ENCODE measurements at regions not wholly inside any gene's neighbourhood (a gene's known extent, or its start where the extent isn't known, plus 50 kb on each side); places are given as distances from the start of the nearest gene placed in this dataset.

GRCh38 chr4:18512718-18513117 is 491.2 kb upstream of the LCORL start:
- H3K27ac Mint-ChIP-seq: no peak overlapping the region

GRCh38 chr4:18511727-18512126 is 490.2 kb upstream of the LCORL start:
- Mint-ChIP-seq H3K27ac (no peak overlapping the region), H3K36me3 (ENCODE audit: low read depth) (no peaks in the 10 kb centered on the region), H3K27me3 (no peaks in the 10 kb centered on the region), H3K4me3 (no peak overlapping the region), H3K4me1 (ENCODE audit: low read depth) (no peaks in the 10 kb centered on the region), H3K9me3 (peaks cover 24% of the 10 kb centered on the region)
- intact Hi-C loops (cut with micrococcal nuclease): no loop called here

More at GRCh38 chr4:18512718-18513117, 491.2 kb upstream of the LCORL start:
- Mint-ChIP-seq H3K9me3 (peaks cover 24% of the 10 kb centered on the region), H3K4me1 (ENCODE audit: low read depth) (no peaks in the 10 kb centered on the region), H3K4me3 (no peak overlapping the region), H3K36me3 (ENCODE audit: low read depth) (no peaks in the 10 kb centered on the region), H3K27me3 (no peaks in the 10 kb centered on the region)
- intact Hi-C loops (cut with micrococcal nuclease): no loop called here

DNA sequence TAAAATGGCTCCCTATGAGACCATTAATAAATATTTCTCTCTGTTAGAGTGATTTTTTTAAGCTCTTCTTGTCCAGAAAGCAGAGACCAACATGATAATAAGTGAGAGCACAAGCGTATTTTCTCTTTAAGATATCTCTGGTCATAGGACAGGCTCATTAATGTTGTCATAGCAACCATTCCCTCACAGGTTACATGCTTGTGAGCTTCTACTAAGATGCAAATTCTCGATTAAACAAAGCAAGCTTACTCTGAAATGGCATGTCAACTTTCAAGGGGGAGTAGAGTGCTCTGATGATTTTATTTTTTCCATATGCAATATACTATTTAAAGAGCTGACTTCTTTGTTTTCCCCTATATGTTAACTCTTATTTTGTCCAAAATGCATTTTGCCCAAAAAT is 487.2 kb upstream of the LCORL start:
- Mint-ChIP-seq H3K9me3 (peaks cover 19% of the 10 kb centered on the region), H3K4me3 (no peak overlapping the region), H3K4me1 (ENCODE audit: low read depth) (no peaks in the 10 kb centered on the region), H3K27me3 (no peaks in the 10 kb centered on the region), H3K36me3 (ENCODE audit: low read depth) (no peaks in the 10 kb centered on the region), H3K27ac (no peak overlapping the region)
- intact Hi-C loops (cut with micrococcal nuclease): no loop called here

- Mint-ChIP-seq H3K4me1 (ENCODE audit: low read depth) (no peaks in the 10 kb centered on the region), H3K27ac (no peak overlapping the region), H3K36me3 (ENCODE audit: low read depth) (no peaks in the 10 kb centered on the region), H3K4me3 (no peak overlapping the region), H3K9me3 (peaks cover 42% of the 10 kb centered on the region), H3K27me3 (no peaks in the 10 kb centered on the region)
- intact Hi-C loops (cut with micrococcal nuclease): no loop called here
Observed at GRCh38 chr4:18480928-18481327, 459.4 kb upstream of the LCORL start.

GRCh38 chr4:18480342-18480741 is 458.8 kb upstream of the LCORL start:
- intact Hi-C loops (cut with micrococcal nuclease): no loop called here
- H3K9me3 Mint-ChIP-seq: peaks cover 44% of the 10 kb centered on the region
- H3K36me3 Mint-ChIP-seq (ENCODE audit: low read depth): no peaks in the 10 kb centered on the region
- H3K4me1 Mint-ChIP-seq (ENCODE audit: low read depth): no peaks in the 10 kb centered on the region
- H3K27me3 Mint-ChIP-seq: no peaks in the 10 kb centered on the region
- H3K27ac Mint-ChIP-seq: no peak overlapping the region
- H3K4me3 Mint-ChIP-seq: no peak overlapping the region

DNA sequence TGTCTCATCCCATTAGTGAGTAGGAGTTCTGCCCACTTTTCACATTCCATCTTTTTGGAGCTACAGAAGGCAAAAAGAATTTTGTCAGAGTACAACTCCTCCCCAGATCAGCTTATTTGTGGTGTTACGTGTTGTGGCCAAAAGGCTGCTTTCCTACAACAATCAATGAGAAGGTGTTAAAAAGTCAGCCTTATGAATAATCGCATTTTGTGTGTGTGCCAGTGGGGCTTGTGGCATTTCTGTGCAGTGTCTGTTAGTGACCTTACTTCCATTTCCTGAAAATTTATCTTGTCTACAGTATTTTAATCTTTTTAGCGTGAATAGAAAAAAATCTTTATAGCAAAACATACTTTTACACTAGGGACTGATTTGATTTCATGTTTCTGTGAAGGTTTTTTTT is 458.3 kb upstream of the LCORL start:
- Mint-ChIP-seq H3K4me3 (no peak overlapping the region), H3K27me3 (no peaks in the 10 kb centered on the region), H3K9me3 (peaks cover 40% of the 10 kb centered on the region), H3K36me3 (ENCODE audit: low read depth) (no peaks in the 10 kb centered on the region), H3K4me1 (ENCODE audit: low read depth) (no peaks in the 10 kb centered on the region), H3K27ac (no peak overlapping the region)
- intact Hi-C loops (cut with micrococcal nuclease): no loop called here

- Mint-ChIP-seq H3K9me3 (peaks cover 31% of the 10 kb centered on the region), H3K27me3 (no peaks in the 10 kb centered on the region), H3K4me3 (no peak overlapping the region), H3K27ac (no peak overlapping the region), H3K4me1 (ENCODE audit: low read depth) (no peaks in the 10 kb centered on the region), H3K36me3 (ENCODE audit: low read depth) (no peaks in the 10 kb centered on the region)
- intact Hi-C loops (cut with micrococcal nuclease): no loop called here
Observed at GRCh38 chr4:18463987-18464559, 442.5 kb upstream of the LCORL start.

DNA sequence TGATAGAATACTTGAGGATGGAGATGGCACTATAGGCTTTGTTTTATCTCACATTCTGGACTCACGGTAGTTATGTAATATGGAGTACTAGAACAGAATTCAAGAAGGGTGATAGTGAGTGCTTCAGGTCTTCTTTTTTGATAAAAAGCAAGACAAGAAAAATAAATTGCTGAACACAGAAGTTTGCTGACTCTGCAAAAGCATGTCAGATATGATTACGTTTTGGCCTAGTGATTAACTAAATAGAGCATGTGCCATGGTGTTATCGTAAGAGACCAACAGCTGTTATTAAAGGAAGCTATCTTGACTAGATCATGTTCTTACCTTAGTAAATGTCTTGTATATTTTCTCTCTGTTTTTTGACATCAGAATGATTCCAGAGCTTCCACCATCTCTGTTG is 436.9 kb upstream of the LCORL start:
- Mint-ChIP-seq H3K27ac (no peak overlapping the region), H3K4me3 (no peak overlapping the region), H3K4me1 (ENCODE audit: low read depth) (no peaks in the 10 kb centered on the region), H3K9me3 (peaks cover 2% of the 10 kb centered on the region), H3K27me3 (no peaks in the 10 kb centered on the region), H3K36me3 (ENCODE audit: low read depth) (no peaks in the 10 kb centered on the region)
- intact Hi-C loops (cut with micrococcal nuclease): no loop called here

DNA sequence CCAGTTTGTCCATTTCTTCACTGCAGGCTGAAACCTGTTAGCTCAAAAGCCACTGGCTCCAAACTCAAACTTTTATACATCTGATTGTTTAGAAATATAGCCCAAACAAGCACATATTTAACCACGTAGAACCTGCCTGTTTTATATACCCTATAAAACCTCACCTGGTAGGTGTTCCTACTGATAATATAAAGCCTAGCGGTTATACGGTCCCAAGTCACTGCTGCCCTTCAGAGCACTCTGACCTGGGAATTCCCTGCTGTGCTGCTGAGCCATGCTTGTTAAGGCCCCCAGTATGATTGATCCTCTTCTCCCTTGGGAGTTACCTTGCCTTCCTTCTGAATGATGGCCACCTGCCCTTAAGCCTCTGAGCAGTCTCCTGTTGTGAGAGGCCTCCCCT is 432.8 kb upstream of the LCORL start:
- H3K27me3 Mint-ChIP-seq: no peaks in the 10 kb centered on the region
- no peak overlapping the region for H3K27ac Mint-ChIP-seq
- no peaks in the 10 kb centered on the region for H3K36me3 Mint-ChIP-seq (ENCODE audit: low read depth)
- no peak overlapping the region for H3K4me3 Mint-ChIP-seq
- intact Hi-C loops (cut with micrococcal nuclease): no loop called here
- H3K4me1 Mint-ChIP-seq (ENCODE audit: low read depth): no peaks in the 10 kb centered on the region
- no peaks in the 10 kb centered on the region for H3K9me3 Mint-ChIP-seq

DNA sequence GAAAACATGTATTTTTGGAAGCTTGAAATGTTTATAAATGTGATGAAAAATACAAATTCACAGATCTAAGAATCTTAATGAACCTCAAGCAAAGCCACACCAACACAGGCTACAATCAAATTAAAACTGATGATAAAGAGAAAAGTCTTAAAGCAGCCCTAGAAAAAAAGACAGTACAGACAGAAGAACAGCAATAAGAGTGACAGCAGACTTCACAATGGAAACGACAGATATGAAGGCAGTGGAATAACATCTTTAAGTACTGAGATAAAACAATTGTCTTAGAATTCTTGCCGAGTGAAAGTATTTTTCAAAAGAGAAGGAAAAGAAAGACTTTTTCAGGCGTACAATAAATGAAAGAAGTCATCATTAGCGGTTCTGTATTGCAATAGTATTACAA is 423.6 kb upstream of the LCORL start:
- Mint-ChIP-seq H3K9me3 (peaks cover 29% of the 10 kb centered on the region), H3K27me3 (no peaks in the 10 kb centered on the region), H3K27ac (no peak overlapping the region), H3K4me1 (ENCODE audit: low read depth) (no peaks in the 10 kb centered on the region), H3K4me3 (no peak overlapping the region), H3K36me3 (ENCODE audit: low read depth) (no peaks in the 10 kb centered on the region)
- intact Hi-C loops (cut with micrococcal nuclease): no loop called here

DNA sequence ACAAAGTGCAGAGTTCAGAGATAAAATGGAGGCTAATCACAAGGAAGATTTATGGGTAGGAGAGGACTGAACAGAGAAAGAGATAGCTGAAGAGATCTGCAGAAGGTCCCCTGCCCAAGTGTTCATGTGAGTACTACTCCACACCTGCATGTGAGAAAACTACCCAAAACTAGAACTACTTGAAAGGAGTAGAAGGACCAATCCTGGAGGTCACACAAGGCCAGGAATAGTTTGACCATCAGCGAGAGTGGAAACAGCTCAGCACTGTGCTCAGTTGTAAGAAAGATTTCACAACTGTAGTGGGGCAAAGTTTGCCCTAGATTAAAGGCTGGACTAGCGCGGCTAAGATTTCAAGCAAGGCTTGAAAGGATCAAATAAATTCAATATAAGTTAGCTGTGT is 422.7 kb upstream of the LCORL start:
- intact Hi-C loops (cut with micrococcal nuclease): no loop called here
- H3K36me3 Mint-ChIP-seq (ENCODE audit: low read depth): no peaks in the 10 kb centered on the region
- H3K4me1 Mint-ChIP-seq (ENCODE audit: low read depth): no peaks in the 10 kb centered on the region
- H3K27me3 Mint-ChIP-seq: no peaks in the 10 kb centered on the region
- H3K9me3 Mint-ChIP-seq: peaks cover 29% of the 10 kb centered on the region
- H3K27ac Mint-ChIP-seq: no peak overlapping the region
- no peak overlapping the region for H3K4me3 Mint-ChIP-seq

- Mint-ChIP-seq H3K9me3 (peaks cover 29% of the 10 kb centered on the region), H3K4me1 (ENCODE audit: low read depth) (no peaks in the 10 kb centered on the region), H3K27ac (no peak overlapping the region), H3K4me3 (no peak overlapping the region), H3K27me3 (no peaks in the 10 kb centered on the region), H3K36me3 (ENCODE audit: low read depth) (no peaks in the 10 kb centered on the region)
- intact Hi-C loops (cut with micrococcal nuclease): no loop called here
Observed at GRCh38 chr4:18442957-18443356, 421.4 kb upstream of the LCORL start.

- H3K36me3 Mint-ChIP-seq (ENCODE audit: low read depth): no peaks in the 10 kb centered on the region
Observed at GRCh38 chr4:18441676-18442075, 420.1 kb upstream of the LCORL start.

GRCh38 chr4:18441203-18441590 is 419.6 kb upstream of the LCORL start:
- Mint-ChIP-seq H3K4me3 (no peak overlapping the region), H3K9me3 (peaks cover 29% of the 10 kb centered on the region), H3K36me3 (ENCODE audit: low read depth) (no peaks in the 10 kb centered on the region), H3K27me3 (no peaks in the 10 kb centered on the region), H3K27ac (no peak overlapping the region), H3K4me1 (ENCODE audit: low read depth) (no peaks in the 10 kb centered on the region)
- intact Hi-C loops (cut with micrococcal nuclease): no loop called here

More at GRCh38 chr4:18441676-18442075, 420.1 kb upstream of the LCORL start:
- Mint-ChIP-seq H3K4me1 (ENCODE audit: low read depth) (no peaks in the 10 kb centered on the region), H3K27ac (no peak overlapping the region), H3K4me3 (no peak overlapping the region), H3K9me3 (peaks cover 29% of the 10 kb centered on the region), H3K27me3 (no peaks in the 10 kb centered on the region)
- intact Hi-C loops (cut with micrococcal nuclease): no loop called here

DNA sequence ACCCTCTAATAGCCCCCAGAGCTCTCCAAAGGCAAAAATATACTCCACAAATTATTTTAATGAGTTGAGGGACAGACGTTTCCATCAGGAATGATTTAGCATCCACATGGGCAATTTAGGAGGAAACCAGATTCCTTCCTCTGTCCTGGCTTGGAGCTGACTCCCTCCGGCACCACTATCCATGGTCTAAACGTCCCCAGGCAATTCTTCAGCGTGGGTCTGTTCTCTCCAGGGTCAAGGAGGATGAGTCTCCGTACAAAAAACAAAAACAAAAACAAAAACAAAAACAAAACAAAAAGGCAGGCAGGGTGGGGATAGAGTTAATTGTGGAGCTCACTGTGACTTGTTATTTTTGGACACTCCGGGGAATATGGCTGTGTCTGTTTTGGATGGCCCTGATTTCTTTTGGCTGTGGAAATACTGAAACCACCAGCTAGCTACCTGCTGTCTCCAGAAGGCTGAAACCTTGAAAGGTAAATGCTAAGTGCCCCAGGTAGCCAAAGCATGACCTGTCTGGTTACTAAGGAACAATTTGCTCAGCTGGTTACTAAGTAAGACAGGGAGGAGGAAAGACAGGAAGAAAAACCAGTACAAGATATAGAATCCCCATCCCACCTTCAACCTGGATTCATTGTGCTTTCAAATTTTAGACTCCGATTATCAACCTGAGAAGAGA is 419.1 kb upstream of the LCORL start:
- H3K4me1 Mint-ChIP-seq (ENCODE audit: low read depth): no peaks in the 10 kb centered on the region
- no peak overlapping the region for H3K4me3 Mint-ChIP-seq
- no peak overlapping the region for H3K27ac Mint-ChIP-seq
- no peaks in the 10 kb centered on the region for H3K27me3 Mint-ChIP-seq
- peaks cover 29% of the 10 kb centered on the region for H3K9me3 Mint-ChIP-seq
- intact Hi-C loops (cut with micrococcal nuclease): no loop called here
- no peaks in the 10 kb centered on the region for H3K36me3 Mint-ChIP-seq (ENCODE audit: low read depth)

Measured in dendritic cell treated with granulocyte-macrophage colony-stimulating factor and Interleukin-4, amounts not matched to agents 40 ng/mL and 50 ng/mL, for 4 days (primary cell).